Suprapubic skin (tissue), 4 donors: ENCODE measurements at regions not wholly inside any gene's neighbourhood (a gene's known extent, or its start where the extent isn't known, plus 50 kb on each side); places are given as distances from the start of the nearest gene placed in this dataset.

Experiments used
- DNase-seq, 2 donors: peaks; one replicate each; pipeline ENCODE4 v3.0.0-alpha.2; 2019; ENCODE audit warnings: low spot score in 2 of 2
- H3K27ac ChIP-seq: fragments of 200-600 bp; sonication (generic); one replicate; pipeline ENCODE4 v1.5.1; 2019
- H3K27me3 ChIP-seq: fragments of 200-600 bp; sonication (generic); one replicate; pipeline ENCODE4 v1.5.1; 2019
- H3K36me3 ChIP-seq: fragments of 200-600 bp; sonication (generic); one replicate; pipeline ENCODE4 v1.5.1; 2019
- H3K4me1 ChIP-seq: fragments of 200-600 bp; sonication (generic); one replicate; pipeline ENCODE4 v1.5.1; 2019
- H3K4me3 ChIP-seq: fragments of 200-600 bp; sonication (generic); one replicate; pipeline ENCODE4 v1.5.1; 2019; ENCODE audit warnings: mild to moderate bottlenecking
- H3K9me3 ChIP-seq: fragments of 200-600 bp; sonication (generic); one replicate; pipeline ENCODE4 v1.5.1; 2019
- EP300 ChIP-seq: sonication (generic); formaldehyde crosslinking; IDR thresholded peaks from one replicate; pipeline ENCODE4 v1.6.1; 2017; ENCODE audit warnings: antibody characterized with exemption
- POLR2A ChIP-seq, 2 donors: fragments of 450-650 bp; IDR thresholded peaks; one replicate each; pipeline ENCODE4 v1.6.1; 2017; ENCODE audit warnings: antibody characterized with exemption in 2 of 2, mild to moderate bottlenecking in 2 of 2, moderate library complexity in 2 of 2
- POLR2AphosphoS5 ChIP-seq, 3 donors: sonication (generic); formaldehyde crosslinking; IDR thresholded peaks; one replicate each; pipeline ENCODE4 v1.6.1; 2017; ENCODE audit warnings: antibody characterized with exemption in 3 of 3
- WGBS: methylation state at CpG from one replicate; pipeline ENCODE4 v1.1.5; 2018; 5-methylcytosine and 5-hydroxymethylcytosine counted together
- TF ChIP-seq, protein P1 (sequence below), 2 donors: fragments of 200-600 bp in 1 of 2; fragments of 450-650 bp in 1 of 2; sonication (generic) in 1 of 2; IDR thresholded peaks; one replicate each; pipeline ENCODE4 v1.5.1; 2016 to 2019; ENCODE audit warnings: antibody characterized with exemption in 2 of 2, mild to moderate bottlenecking in 1 of 2, moderate library complexity in 1 of 2

DNA sequence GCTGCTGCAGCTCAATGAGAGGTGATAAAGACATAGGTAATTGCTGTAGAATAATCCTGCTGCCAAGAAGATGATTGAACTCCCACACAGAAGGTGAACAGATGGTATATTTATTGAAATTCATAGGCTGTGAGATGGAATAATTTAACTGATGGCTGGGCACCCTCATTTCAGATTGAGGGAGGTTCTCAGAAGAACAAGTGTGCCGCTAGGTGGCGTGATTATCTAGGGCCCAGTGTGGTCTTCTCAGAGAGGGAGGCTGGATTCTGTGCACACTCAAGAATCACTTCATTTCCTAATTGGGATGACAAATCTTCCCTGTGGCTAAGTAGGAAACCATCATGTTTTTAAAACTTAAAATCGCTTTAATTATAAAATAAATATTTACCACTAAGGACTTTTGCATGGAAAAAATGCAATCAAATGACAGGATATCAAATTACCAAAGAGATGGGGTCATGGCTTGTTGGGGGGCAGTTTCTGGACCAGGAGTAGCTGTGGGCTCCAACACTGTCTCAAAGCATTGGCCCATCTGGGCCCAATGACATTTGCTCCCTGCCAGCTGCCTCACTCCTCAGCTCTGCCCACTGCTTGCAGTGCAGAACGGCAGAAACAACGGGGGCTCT lies 132.3 kb downstream of the SNAPC1 start:
- WGBS = 50% methylated on average over 5 of the region's 5 CpGs
- H3K9me3 ChIP-seq = no peaks in the 10 kb centered on the region
- H3K4me1 ChIP-seq = no peaks in the 10 kb centered on the region
- H3K27me3 ChIP-seq = peaks cover 9% of the 10 kb centered on the region
- no peaks in the 10 kb centered on the region for H3K36me3 ChIP-seq
- no peak for TF ChIP-seq EP300
- TF ChIP-seq, protein P1, sequence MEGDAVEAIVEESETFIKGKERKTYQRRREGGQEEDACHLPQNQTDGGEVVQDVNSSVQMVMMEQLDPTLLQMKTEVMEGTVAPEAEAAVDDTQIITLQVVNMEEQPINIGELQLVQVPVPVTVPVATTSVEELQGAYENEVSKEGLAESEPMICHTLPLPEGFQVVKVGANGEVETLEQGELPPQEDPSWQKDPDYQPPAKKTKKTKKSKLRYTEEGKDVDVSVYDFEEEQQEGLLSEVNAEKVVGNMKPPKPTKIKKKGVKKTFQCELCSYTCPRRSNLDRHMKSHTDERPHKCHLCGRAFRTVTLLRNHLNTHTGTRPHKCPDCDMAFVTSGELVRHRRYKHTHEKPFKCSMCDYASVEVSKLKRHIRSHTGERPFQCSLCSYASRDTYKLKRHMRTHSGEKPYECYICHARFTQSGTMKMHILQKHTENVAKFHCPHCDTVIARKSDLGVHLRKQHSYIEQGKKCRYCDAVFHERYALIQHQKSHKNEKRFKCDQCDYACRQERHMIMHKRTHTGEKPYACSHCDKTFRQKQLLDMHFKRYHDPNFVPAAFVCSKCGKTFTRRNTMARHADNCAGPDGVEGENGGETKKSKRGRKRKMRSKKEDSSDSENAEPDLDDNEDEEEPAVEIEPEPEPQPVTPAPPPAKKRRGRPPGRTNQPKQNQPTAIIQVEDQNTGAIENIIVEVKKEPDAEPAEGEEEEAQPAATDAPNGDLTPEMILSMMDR (IDR thresholded peaks at IDR 0.05) = peak in 1 of 2 donors; percentile 27
- no peak overlapping the region for H3K4me3 ChIP-seq
- DNase-seq = no peak
- H3K27ac ChIP-seq = no peak overlapping the region

DNA sequence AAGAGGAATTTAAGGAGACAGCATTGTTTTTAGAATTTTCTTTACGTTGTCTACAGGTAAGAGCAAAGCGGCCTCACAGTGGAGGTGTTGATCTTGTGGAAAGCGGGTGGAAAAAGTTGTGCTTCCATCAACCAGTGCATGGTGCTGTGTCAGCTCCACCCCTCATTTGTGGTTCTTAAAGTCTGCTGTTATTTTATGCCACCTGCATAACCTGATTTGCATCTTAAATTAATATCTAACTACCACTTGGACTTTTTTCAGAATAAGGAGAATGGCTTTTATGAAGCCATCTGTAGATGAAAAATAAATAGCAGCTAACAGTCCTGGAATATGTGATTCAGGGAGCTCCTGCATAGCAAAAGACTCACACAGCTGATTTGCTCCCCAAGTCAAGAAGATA lies 135.1 kb downstream of the SNAPC1 start:
- Histone ChIP-seq H3K36me3 (no peaks in the 10 kb centered on the region), H3K27ac (no peak overlapping the region), H3K9me3 (no peaks in the 10 kb centered on the region), H3K27me3 (peaks cover 6% of the 10 kb centered on the region), H3K4me3 (no peak overlapping the region), H3K4me1 (no peaks in the 10 kb centered on the region)
- no peak for DNase-seq
- 93% methylated on average over 3 of the region's 3 CpGs for WGBS
- TF ChIP-seq, protein P1 (IDR thresholded peaks at IDR 0.05) = no peak
- TF ChIP-seq EP300 = no peak
- TF ChIP-seq POLR2A (IDR thresholded peaks at IDR 0.05) = no peak
- TF ChIP-seq POLR2AphosphoS5 (IDR thresholded peaks at IDR 0.05) = no peak

DNA sequence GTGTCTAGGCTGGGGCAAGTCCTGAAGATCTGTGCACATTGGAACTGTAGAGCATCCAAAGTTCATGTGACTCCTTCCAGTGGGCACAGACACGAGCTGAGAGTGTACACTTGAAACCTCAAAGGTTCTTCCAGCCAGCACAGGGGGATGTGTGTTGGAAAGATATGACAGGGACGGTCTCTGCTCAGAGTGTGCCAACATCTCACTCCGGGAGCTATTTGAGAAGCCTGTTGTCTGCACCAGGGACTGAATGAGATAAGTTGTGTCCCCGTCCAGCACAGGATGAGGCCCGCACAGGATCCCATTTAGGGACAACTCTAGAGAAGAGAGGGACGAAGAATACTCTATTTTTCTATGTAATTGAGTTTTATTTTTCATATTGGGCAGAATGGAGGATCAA lies 136.3 kb downstream of the SNAPC1 start:
- no peaks in the 10 kb centered on the region for H3K4me1 ChIP-seq
- TF ChIP-seq POLR2AphosphoS5 (IDR thresholded peaks at IDR 0.05) (no peak), EP300 (no peak), POLR2A (IDR thresholded peaks at IDR 0.05) (no peak)
- TF ChIP-seq, protein P1 (IDR thresholded peaks at IDR 0.05) = no peak
- DNase-seq = no peak
- no peaks in the 10 kb centered on the region for H3K27me3 ChIP-seq
- no peaks in the 10 kb centered on the region for H3K36me3 ChIP-seq
- 84% methylated on average over 6 of the region's 6 CpGs for WGBS
- no peak overlapping the region for H3K4me3 ChIP-seq
- H3K9me3 ChIP-seq = no peaks in the 10 kb centered on the region
- no peak overlapping the region for H3K27ac ChIP-seq

DNA sequence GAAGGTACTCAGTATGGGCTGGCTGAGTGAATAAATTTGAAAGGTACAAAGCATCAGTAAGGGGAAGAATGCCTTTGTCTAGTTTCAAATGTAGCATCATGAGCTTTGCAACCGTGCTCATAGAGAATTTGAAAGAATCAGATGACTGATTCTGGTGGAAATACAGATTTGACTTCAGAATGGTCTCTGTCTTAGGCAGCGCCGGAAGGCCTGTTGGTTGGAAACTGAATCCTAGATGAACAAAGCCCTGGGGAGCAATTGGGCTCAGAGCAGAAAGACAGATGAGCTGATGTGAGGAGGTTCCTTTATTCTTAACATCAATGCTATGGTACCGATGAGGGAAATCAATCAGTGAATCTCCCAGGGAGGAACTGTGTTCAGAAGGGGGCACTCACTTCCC lies 137.3 kb downstream of the SNAPC1 start:
- 81% methylated on average over 4 of the region's 4 CpGs for WGBS
- no peaks in the 10 kb centered on the region for H3K27me3 ChIP-seq
- no peak overlapping the region for H3K27ac ChIP-seq
- H3K4me1 ChIP-seq = no peaks in the 10 kb centered on the region
- DNase-seq = no peak
- H3K36me3 ChIP-seq = no peaks in the 10 kb centered on the region
- H3K9me3 ChIP-seq = no peaks in the 10 kb centered on the region
- H3K4me3 ChIP-seq = no peak overlapping the region
- no peak for TF ChIP-seq POLR2AphosphoS5 (IDR thresholded peaks at IDR 0.05)
- TF ChIP-seq EP300 = no peak
- TF ChIP-seq, protein P1 (IDR thresholded peaks at IDR 0.05) = no peak
- TF ChIP-seq POLR2A (IDR thresholded peaks at IDR 0.05) = no peak

DNA sequence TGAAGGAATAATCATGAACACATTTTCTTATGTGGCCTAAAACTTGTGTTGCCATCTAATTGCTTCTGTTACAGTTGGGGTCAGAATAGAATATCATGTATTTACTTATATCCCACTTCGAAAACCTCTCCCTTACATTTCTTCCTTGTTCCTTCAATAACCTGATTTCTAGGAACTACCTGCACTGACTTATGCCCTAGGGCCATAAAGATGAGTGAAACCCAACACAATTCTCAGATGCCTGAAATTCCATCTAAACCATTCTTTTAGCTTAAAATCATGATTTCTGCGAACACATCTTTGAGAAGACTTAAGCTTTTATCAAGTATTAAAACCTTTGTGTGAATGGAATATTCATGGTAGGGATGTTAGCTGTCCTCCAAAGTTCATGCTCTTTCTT lies 142.7 kb downstream of the SNAPC1 start:
- no peak for DNase-seq
- WGBS = 90% methylated on average over 2 of the region's 2 CpGs
- H3K27me3 ChIP-seq = no peaks in the 10 kb centered on the region

More for the DNA sequence above, 142.7 kb downstream of the SNAPC1 start:
- Histone ChIP-seq H3K4me3 (no peak overlapping the region), H3K4me1 (no peaks in the 10 kb centered on the region), H3K27ac (no peak overlapping the region), H3K36me3 (no peaks in the 10 kb centered on the region), H3K9me3 (no peaks in the 10 kb centered on the region)
- TF ChIP-seq, protein P1 (IDR thresholded peaks at IDR 0.05) = no peak
- TF ChIP-seq POLR2AphosphoS5 (IDR thresholded peaks at IDR 0.05) = no peak
- TF ChIP-seq POLR2A (IDR thresholded peaks at IDR 0.05) = no peak
- no peak for TF ChIP-seq EP300
